Stimulated activated CD8-positive, alpha-beta memory T cell treated with anti-CD3 and anti-CD28 coated beads, Interleukin-2, amount 100 ng/mL, for 1 hour (primary cell): ENCODE measurements at regions not wholly inside any gene's neighbourhood (a gene's known extent, or its start where the extent isn't known, plus 50 kb on each side); places are given as distances from the start of the nearest gene placed in this dataset.

Source experiments
- DNase-seq, 2 donors: peaks; one replicate each; pipeline ENCODE4 v3.0.0-alpha.2; 2020; ENCODE audit warnings: low read depth in 2 of 2

GRCh38 chr13:70662231-70662940 lies 554.1 kb upstream of the KLHL1 start:
- DNase-seq, result no peak

GRCh38 chr13:70644052-70644451 lies 535.8 kb upstream of the KLHL1 start:
- DNase-seq, result no peak

GRCh38 chr13:70634893-70635292 lies 526.6 kb upstream of the KLHL1 start:
- no peak for DNase-seq

- no peak for DNase-seq
Measured at GRCh38 chr13:70630247-70630646, 522.0 kb upstream of the KLHL1 start.

- no peak for DNase-seq
Measured at GRCh38 chr13:70623239-70623638, 515.0 kb upstream of the KLHL1 start.

GRCh38 chr13:70622796-70623195 lies 514.5 kb upstream of the KLHL1 start:
- DNase-seq, result no peak

GRCh38 chr13:70619936-70620335 lies 511.7 kb upstream of the KLHL1 start:
- DNase-seq, result no peak

GRCh38 chr13:70616847-70617246 lies 508.6 kb upstream of the KLHL1 start:
- no peak for DNase-seq

GRCh38 chr13:70613295-70613694 lies 505.0 kb upstream of the KLHL1 start:
- no peak for DNase-seq

- DNase-seq, result no peak
Measured at GRCh38 chr13:70612881-70613280, 504.6 kb upstream of the KLHL1 start.

GRCh38 chr13:70604448-70604847 lies 496.2 kb upstream of the KLHL1 start:
- DNase-seq, result no peak

- DNase-seq, result no peak
Measured at GRCh38 chr13:70593716-70594115, 485.5 kb upstream of the KLHL1 start.

GRCh38 chr13:70585109-70585508 lies 476.9 kb upstream of the KLHL1 start:
- DNase-seq, result no peak

- no peak for DNase-seq
Measured at GRCh38 chr13:70580825-70581224, 472.6 kb upstream of the KLHL1 start.

GRCh38 chr13:70579941-70580340 lies 471.7 kb upstream of the KLHL1 start:
- DNase-seq, result no peak

- no peak for DNase-seq
Measured at GRCh38 chr13:70571221-70571620, 463.0 kb upstream of the KLHL1 start.

GRCh38 chr13:70568571-70568970 lies 460.3 kb upstream of the KLHL1 start:
- DNase-seq, result no peak

GRCh38 chr13:70544706-70545105 lies 436.5 kb upstream of the KLHL1 start:
- no peak for DNase-seq

- no peak for DNase-seq
Measured at GRCh38 chr13:70541451-70541850, 433.2 kb upstream of the KLHL1 start.

- no peak for DNase-seq
Measured at GRCh38 chr13:70534466-70534865, 426.2 kb upstream of the KLHL1 start.

- DNase-seq, result no peak
Measured at GRCh38 chr13:70529652-70530051, 421.4 kb upstream of the KLHL1 start.

GRCh38 chr13:70527599-70527998 lies 419.3 kb upstream of the KLHL1 start:
- no peak for DNase-seq

- no peak for DNase-seq
Measured at GRCh38 chr13:70523622-70524021, 415.4 kb upstream of the KLHL1 start.
